ENCODE measurements at regions not wholly inside any gene's neighbourhood (a gene's known extent, or its start where the extent isn't known, plus 50 kb on each side); places are given as distances from the start of the nearest gene placed in this dataset.
"Not testable (repeated sequence)": the region's sequence is repeated elsewhere in the genome, so short reads cannot be mapped to it uniquely, and the experiment has no call there.

GRCh38 chr2:131627777-131628176 is 100.1 kb downstream of the CCDC74A start:
- not testable (repeated sequence) for TF ChIP-seq CTCF (IDR thresholded peaks at IDR 0.05; ENCODE audit: borderline replicate concordance, extremely low read depth, low read length, poor library complexity, severe bottlenecking); EZH2 (IDR thresholded peaks at IDR 0.05; ENCODE audit: borderline replicate concordance, low read depth, low read length, severe bottlenecking)

All from DND-41 (cell line).